SK-N-SH (cell line): ENCODE measurements at regions not wholly inside any gene's neighbourhood (a gene's known extent, or its start where the extent isn't known, plus 50 kb on each side); places are given as distances from the start of the nearest gene placed in this dataset.
"Not testable (repeated sequence)": the region's sequence is repeated elsewhere in the genome, so short reads cannot be mapped to it uniquely, and the experiment has no call there.

Source experiments
- CTCF ChIA-PET: fragments of 300-600, 350-600 bp; formaldehyde crosslinking; extraction: SDS; loops from one replicate; lab custom pipeline; 2021; lab: Yijun Ruan, JAX
- POLR2A ChIA-PET: fragments of 350-600 bp; sonication (Branson Sonifier 250); formaldehyde crosslinking; extraction: SDS; loops from one replicate; lab custom pipeline; 2020; ENCODE audit warnings: antibody characterized with exemption, inconsistent platforms; lab: Yijun Ruan, JAX
- DNase-seq: peaks from one replicate; pipeline ENCODE4 v3.0.0; 2012
- H2AFZ ChIP-seq: fragments of 200-600 bp; sonication (generic); 2 replicates; pipeline ENCODE4 v1.8.1; 2016; ENCODE audit warnings: antibody characterized with exemption, mild to moderate bottlenecking, low read depth
- H3F3A ChIP-seq: fragments of 200-600 bp; sonication (generic); replicated peaks from 2 replicates; pipeline ENCODE3; 2016; ENCODE audit warnings: antibody characterized with exemption, mild to moderate bottlenecking; ENCODE audit not compliant: insufficient read depth
- H3K27ac ChIP-seq, 2 experiments: fragments of 200-500 bp in 1 of 2; fragments of 200-600 bp in 1 of 2; sonication (Bioruptor generic) in 1 of 2; sonication (generic), shearing (Covaris generic) in 1 of 2; 2 replicates each; pipeline versions ENCODE4 v1.5.1 to v1.6.1; 2014 to 2016; ENCODE audit warnings: low read depth in 2 of 2, inconsistent platforms in 1 of 2, low read length in 1 of 2, mild to moderate bottlenecking in 1 of 2, mixed read lengths in 1 of 2
- H3K27me3 ChIP-seq: fragments of 200-600 bp; sonication (generic), shearing (Covaris generic); 2 replicates; pipeline ENCODE4 v1.6.1; 2016; ENCODE audit warnings: mixed run types; ENCODE audit not compliant: insufficient read depth
- H3K36me3 ChIP-seq, 2 experiments: fragments of 200-500 bp in 1 of 2; fragments of 200-600 bp in 1 of 2; sonication (Bioruptor generic) in 1 of 2; sonication (generic) in 1 of 2; replicated peaks in 1 of 2; 2 replicates each; pipeline versions ENCODE3 to v1.5.1; 2014 to 2016; ENCODE audit warnings: low read length in 1 of 2, mild to moderate bottlenecking in 1 of 2; ENCODE audit not compliant: insufficient read depth in 2 of 2, control insufficient read depth in 1 of 2
- H3K4me1 ChIP-seq, 2 experiments: fragments of 200-500 bp in 1 of 2; fragments of 200-600 bp in 1 of 2; sonication (Bioruptor generic) in 1 of 2; sonication (generic), shearing (Covaris generic) in 1 of 2; 2 replicates each; pipeline versions ENCODE4 v1.5.1 to v1.6.1; 2014 to 2016; ENCODE audit warnings: low read depth in 1 of 2, low read length in 1 of 2, mixed run types in 1 of 2; ENCODE audit not compliant: insufficient read depth in 2 of 2, control insufficient read depth in 1 of 2
- H3K4me2 ChIP-seq: fragments of 200-600 bp; sonication (generic), shearing (Covaris generic); 2 replicates; pipeline ENCODE4 v1.6.1; 2017; ENCODE audit warnings: mixed run types
- H3K4me3 ChIP-seq, 2 experiments: fragments of 200-500 bp in 1 of 2; fragments of 200-600 bp in 1 of 2; sonication (Bioruptor generic) in 1 of 2; sonication (generic), shearing (Covaris generic) in 1 of 2; 2 replicates each; pipeline versions ENCODE4 v1.5.1 to v1.8.1; 2014 to 2016; ENCODE audit warnings: low read depth in 2 of 2, inconsistent platforms in 1 of 2, low read length in 1 of 2, mild to moderate bottlenecking in 1 of 2, mixed read lengths in 1 of 2, moderate library complexity in 1 of 2
- H3K79me2 ChIP-seq: fragments of 200-600 bp; sonication (generic); 2 replicates; pipeline ENCODE4 v1.8.1; 2017; ENCODE audit warnings: mild to moderate bottlenecking; ENCODE audit not compliant: insufficient read depth
- H3K9ac ChIP-seq: fragments of 200-600 bp; sonication (generic); 2 replicates; pipeline ENCODE4 v1.6.1; 2017; ENCODE audit warnings: mixed run types
- H3K9me2 ChIP-seq: fragments of 200-600 bp; sonication (generic); 2 replicates; pipeline ENCODE4 v1.6.1; 2017; ENCODE audit warnings: mixed run types
- H3K9me3 ChIP-seq: fragments of 200-600 bp; sonication (generic); 2 replicates; pipeline ENCODE4 v1.6.1; 2017; ENCODE audit warnings: mixed run types, mild to moderate bottlenecking, moderate library complexity
- H4K20me1 ChIP-seq: fragments of 200-600 bp; sonication (generic); 2 replicates; pipeline ENCODE4 v1.6.1; 2017; ENCODE audit warnings: mild to moderate bottlenecking, mixed run types; ENCODE audit not compliant: insufficient read depth
- EP300 ChIP-seq, 2 experiments: IDR thresholded peaks; 2 replicates each; pipeline versions ENCODE4 v1.4.0 to v1.6.1; 2012; ENCODE audit warnings: borderline replicate concordance in 1 of 2, low read depth in 1 of 2, low read length in 1 of 2
- NFIC ChIP-seq: IDR thresholded peaks from 2 replicates; pipeline ENCODE4 v1.4.0; 2012; ENCODE audit warnings: borderline replicate concordance
- TCF12 ChIP-seq: IDR thresholded peaks from 2 replicates; pipeline ENCODE4 v1.4.0; 2012
- WGBS: methylation state at CpG from one replicate; pipeline ENCODE4 v1.1.6; 2017; ENCODE audit warnings: low lambda C conversion rate; 5-methylcytosine and 5-hydroxymethylcytosine counted together
- TF ChIP-seq, protein P1 (sequence below): IDR thresholded peaks from 2 replicates; pipeline ENCODE4; 2012

DNA sequence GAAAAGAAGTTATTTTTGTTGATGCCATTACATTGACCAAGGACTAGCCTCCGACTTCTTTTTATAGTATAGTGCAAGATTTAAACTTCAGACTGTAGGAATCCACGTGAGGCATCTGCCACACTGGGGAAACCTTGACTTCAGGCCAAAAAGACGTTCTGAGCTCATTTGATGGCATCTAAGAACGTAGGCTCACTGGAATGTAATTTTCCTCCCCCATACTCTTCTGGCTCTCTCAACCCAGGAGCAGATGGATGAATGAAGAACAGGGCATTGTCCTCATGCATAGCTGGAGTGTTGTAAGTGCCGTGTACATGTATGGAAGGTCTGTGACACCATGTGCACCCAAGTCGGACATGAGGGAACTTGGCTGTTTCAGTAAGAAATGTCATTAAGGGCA, 72.8 kb upstream of the IKBKE start:
- DNase-seq, H3K9ac ChIP-seq, H3K9me2 ChIP-seq, H3F3A ChIP-seq, H3K9me3 ChIP-seq, H2AFZ ChIP-seq, CTCF ChIA-PET, H3K36me3 ChIP-seq, H3K27me3 ChIP-seq, H3K4me3 ChIP-seq, H4K20me1 ChIP-seq, H3K4me1 ChIP-seq, H3K79me2 ChIP-seq, H3K4me2 ChIP-seq, POLR2A ChIA-PET: not testable (repeated sequence)
- WGBS: 13% methylated on average over 4 of the region's 6 CpGs
- TF ChIP-seq EP300 (IDR thresholded peaks at IDR 0.05; ENCODE audit: borderline replicate concordance in 1 of 2, low read depth in 1 of 2, low read length in 1 of 2) (0 out of 4 replicates have a peak, but pooled peaks of 1 of the 2 experiments have one; percentile 15), NFIC (peak; percentile 47; the same call in 1 of the 2 replicates), TCF12 (peak; percentile 27; the same call in 1 of the 2 replicates)
- TF ChIP-seq, protein P1, sequence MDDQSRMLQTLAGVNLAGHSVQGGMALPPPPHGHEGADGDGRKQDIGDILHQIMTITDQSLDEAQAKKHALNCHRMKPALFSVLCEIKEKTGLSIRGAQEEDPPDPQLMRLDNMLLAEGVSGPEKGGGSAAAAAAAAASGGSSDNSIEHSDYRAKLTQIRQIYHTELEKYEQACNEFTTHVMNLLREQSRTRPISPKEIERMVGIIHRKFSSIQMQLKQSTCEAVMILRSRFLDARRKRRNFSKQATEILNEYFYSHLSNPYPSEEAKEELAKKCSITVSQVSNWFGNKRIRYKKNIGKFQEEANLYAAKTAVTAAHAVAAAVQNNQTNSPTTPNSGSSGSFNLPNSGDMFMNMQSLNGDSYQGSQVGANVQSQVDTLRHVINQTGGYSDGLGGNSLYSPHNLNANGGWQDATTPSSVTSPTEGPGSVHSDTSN: 0 out of 2 replicates have a peak, but pooled peaks have one; percentile 5
- H3K27ac ChIP-seq: peak overlapping the region in 1 of 2 experiments; percentile 49; a peak in 1 of 4 replicates

DNA sequence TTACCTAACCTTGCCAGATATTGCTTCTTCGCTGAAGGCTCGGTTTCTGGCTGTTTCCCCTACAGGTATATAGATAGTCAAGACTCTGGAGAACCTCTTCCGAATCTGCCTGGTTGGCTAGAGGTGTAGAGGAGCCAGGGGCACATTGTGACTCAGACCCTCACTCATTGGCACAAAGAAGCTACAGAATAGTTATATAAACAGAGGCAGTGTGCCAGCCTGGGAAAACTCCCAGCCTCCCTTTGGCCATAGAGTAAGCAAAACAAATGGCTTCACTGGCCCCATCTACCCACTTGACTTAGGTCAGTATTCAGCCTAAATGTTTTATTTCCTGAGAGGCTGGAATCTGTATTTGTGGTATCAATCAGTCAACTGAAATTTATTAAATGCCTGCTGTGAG, 72.0 kb upstream of the IKBKE start:
- DNase-seq, H3K9ac ChIP-seq, H3K79me2 ChIP-seq, POLR2A ChIA-PET, H3K27ac ChIP-seq, H3K9me2 ChIP-seq, H3F3A ChIP-seq, H3K27me3 ChIP-seq, H3K4me1 ChIP-seq, H3K4me2 ChIP-seq, H3K4me3 ChIP-seq, H4K20me1 ChIP-seq, H2AFZ ChIP-seq, H3K36me3 ChIP-seq, H3K9me3 ChIP-seq, CTCF ChIA-PET: not testable (repeated sequence)
- 100% methylated on average over 2 of the region's 3 CpGs for WGBS

DNA sequence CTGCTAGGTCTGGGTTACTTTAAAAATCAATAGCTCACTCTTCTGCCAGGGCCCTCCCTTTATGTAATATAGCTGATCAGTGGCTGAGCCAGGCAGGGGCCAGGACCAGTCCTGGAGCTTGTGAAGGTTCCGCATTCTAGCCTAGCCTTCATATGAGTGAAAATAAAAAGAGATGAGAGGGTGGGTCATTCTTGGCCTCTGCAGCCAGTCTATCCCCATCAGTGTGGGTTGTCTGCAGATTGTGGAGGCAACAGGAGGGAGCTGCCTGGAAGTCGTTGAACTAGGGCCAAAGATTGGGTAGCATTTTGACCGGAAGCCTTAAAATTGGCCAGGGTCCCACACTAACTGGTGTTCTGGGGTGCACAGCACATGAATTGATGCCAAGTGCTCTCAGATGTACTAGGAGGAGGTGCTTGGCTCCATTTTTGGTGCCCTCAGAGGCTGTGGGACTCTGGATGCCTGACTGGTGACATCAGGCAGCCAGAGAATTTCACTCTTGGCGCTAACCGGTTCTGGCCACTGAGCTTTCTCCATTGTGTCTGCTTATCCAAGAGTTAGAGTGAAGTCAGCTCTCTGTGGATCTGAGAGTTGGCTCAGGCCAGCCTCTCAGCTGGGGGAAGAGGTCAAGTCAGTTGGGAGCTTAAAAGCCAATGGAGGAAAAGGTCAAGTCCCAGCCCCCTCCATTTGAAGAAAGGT, 66.5 kb upstream of the IKBKE start:
- H3K4me2 ChIP-seq, DNase-seq, H4K20me1 ChIP-seq, H3K9me2 ChIP-seq, CTCF ChIA-PET, H3K27ac ChIP-seq, H2AFZ ChIP-seq, H3K9me3 ChIP-seq, H3K36me3 ChIP-seq, H3K4me3 ChIP-seq, POLR2A ChIA-PET, H3F3A ChIP-seq, H3K9ac ChIP-seq, H3K79me2 ChIP-seq, H3K4me1 ChIP-seq, H3K27me3 ChIP-seq: not testable (repeated sequence)
- peak; percentile 27; the same call in 1 of the 2 replicates for TF ChIP-seq TCF12
- peak; percentile 60 for TF ChIP-seq NFIC
- WGBS: no CpG with 5 or more reads among the region's 5 CpGs

DNA sequence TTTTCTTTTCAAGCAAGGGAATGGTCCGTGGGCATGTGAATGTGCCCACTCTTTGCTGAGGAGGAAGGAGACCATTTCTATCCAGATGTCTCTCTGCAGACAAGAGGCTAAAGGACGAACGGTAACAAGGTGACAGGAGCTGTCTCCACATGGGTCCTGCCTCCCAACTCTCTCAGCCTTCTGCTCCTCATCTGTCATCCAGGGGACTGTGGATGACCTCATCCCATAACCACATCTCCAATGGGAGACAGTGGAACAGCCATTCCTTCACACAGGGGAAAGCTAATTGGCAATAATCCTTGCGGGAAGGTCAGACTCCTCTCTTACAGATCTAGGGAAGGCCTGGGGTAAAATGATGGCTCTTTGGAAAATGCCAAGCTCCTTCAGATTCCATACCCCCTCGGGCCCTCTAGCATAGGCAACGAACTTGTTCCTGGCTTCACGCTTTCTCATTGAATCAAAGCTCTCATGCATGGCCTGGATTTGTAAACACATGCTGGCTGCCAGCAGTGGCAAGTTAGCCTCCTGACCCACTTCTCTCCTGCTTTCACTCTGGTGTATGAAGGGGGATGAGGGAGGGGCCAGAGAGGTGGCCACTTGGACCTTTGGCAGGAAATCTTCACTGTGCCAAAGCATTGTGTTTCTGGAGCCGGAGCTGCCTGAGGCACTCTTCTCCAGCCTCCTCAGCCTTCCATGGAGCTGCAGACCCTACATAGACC, 65.8 kb upstream of the IKBKE start:
- CTCF ChIA-PET, H4K20me1 ChIP-seq, H3K27me3 ChIP-seq, POLR2A ChIA-PET, H3K9me2 ChIP-seq, H3K4me1 ChIP-seq, H3K9me3 ChIP-seq, H3K36me3 ChIP-seq, H3K9ac ChIP-seq, H3K4me2 ChIP-seq, H3K79me2 ChIP-seq, H2AFZ ChIP-seq, H3K4me3 ChIP-seq, H3K27ac ChIP-seq, H3F3A ChIP-seq, DNase-seq: not testable (repeated sequence)
- WGBS: 100% methylated on average over 5 of the region's 8 CpGs

DNA sequence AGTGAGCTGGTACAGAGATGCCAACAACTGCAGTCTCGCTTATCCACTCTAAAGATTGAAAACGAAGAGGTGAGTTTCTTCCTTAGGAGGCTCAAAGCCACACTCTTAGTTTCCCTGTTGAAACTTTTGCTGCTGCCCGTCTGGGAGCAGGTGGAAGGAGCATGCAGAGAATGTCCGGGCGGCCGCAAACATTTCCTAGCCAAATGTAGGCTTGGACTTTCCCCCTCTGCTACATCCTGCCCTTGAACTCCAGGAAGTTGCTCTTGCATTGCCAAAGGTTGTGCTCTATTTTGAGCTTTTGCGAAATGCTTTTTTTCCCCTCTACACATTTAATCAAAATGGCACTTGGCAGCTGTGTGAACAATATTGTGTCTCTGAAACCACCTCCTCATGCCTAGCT, 65.0 kb upstream of the IKBKE start:
- H3K27ac ChIP-seq, H3K9me3 ChIP-seq, H3K4me3 ChIP-seq, H3K36me3 ChIP-seq, CTCF ChIA-PET, H3K27me3 ChIP-seq, H3K9me2 ChIP-seq, H4K20me1 ChIP-seq, H3K9ac ChIP-seq, H3K79me2 ChIP-seq, DNase-seq, POLR2A ChIA-PET, H3K4me1 ChIP-seq, H3F3A ChIP-seq, H2AFZ ChIP-seq, H3K4me2 ChIP-seq: not testable (repeated sequence)
- whole genome bisulfite sequencing: no CpG with 5 or more reads among the region's 7 CpGs
